Neuronal stem cell (in vitro differentiated cells): ENCODE measurements at regions not wholly inside any gene's neighbourhood (a gene's known extent, or its start where the extent isn't known, plus 50 kb on each side); places are given as distances from the start of the nearest gene placed in this dataset.

Source experiments
- DNase-seq: peaks from one replicate; pipeline ENCODE4 v3.0.0-alpha.2; 2013; ENCODE audit warnings: low spot score
- H2AFZ ChIP-seq: one replicate; pipeline ENCODE4 v1.6.1; 2013; ENCODE audit warnings: mild to moderate bottlenecking, low read length, inconsistent platforms
- H2AK5ac ChIP-seq: 2 replicates; pipeline ENCODE4 v1.6.1; 2013; ENCODE audit warnings: low read depth, mild to moderate bottlenecking, inconsistent platforms, low read length, moderate library complexity, mixed read lengths
- H2BK120ac ChIP-seq: 2 replicates; pipeline ENCODE4 v1.6.1; 2013; ENCODE audit warnings: low read depth, mild to moderate bottlenecking, inconsistent platforms, low read length, moderate library complexity, mixed read lengths
- H2BK12ac ChIP-seq: one replicate; pipeline ENCODE4 v1.6.1; 2013; ENCODE audit warnings: low read length, inconsistent platforms
- H2BK15ac ChIP-seq: 2 replicates; pipeline ENCODE4 v1.6.1; 2013; ENCODE audit warnings: mild to moderate bottlenecking, low read length, inconsistent platforms, mixed read lengths
- H2BK5ac ChIP-seq: one replicate; pipeline ENCODE4 v1.6.1; 2013; ENCODE audit warnings: inconsistent platforms, mild to moderate bottlenecking, low read length, moderate library complexity
- H3K14ac ChIP-seq: one replicate; pipeline ENCODE4 v1.6.1; 2013; ENCODE audit warnings: low read length, inconsistent platforms
- H3K18ac ChIP-seq: 2 replicates; pipeline ENCODE4 v1.6.1; 2013; ENCODE audit warnings: low read length, inconsistent platforms
- H3K23ac ChIP-seq: 2 replicates; pipeline ENCODE4 v1.6.1; 2013; ENCODE audit warnings: low read depth, mild to moderate bottlenecking, mixed read lengths, low read length, inconsistent platforms; ENCODE audit not compliant: poor library complexity
- H3K27ac ChIP-seq: replicated peaks from 3 replicates; pipeline ENCODE4 v1.5.1; 2013; ENCODE audit warnings: low read length, inconsistent platforms
- H3K27me3 ChIP-seq, 3 experiments: 2 replicates each; pipeline ENCODE4 v1.6.1; 2013; ENCODE audit warnings: low read length in 3 of 3, mild to moderate bottlenecking in 2 of 3, inconsistent platforms in 1 of 3, low read depth in 1 of 3, mixed read lengths in 1 of 3, moderate library complexity in 1 of 3; ENCODE audit not compliant: control insufficient read depth in 3 of 3, insufficient read depth in 3 of 3
- H3K36me3 ChIP-seq, 2 donors: replicated peaks in 1 of 2; 2 replicates each; pipeline ENCODE4 v1.6.1; 2013; ENCODE audit warnings: low read length in 2 of 2; ENCODE audit not compliant: control insufficient read depth in 2 of 2, insufficient read depth in 2 of 2
- H3K4ac ChIP-seq: 2 replicates; pipeline ENCODE4 v1.6.1; 2013; ENCODE audit warnings: inconsistent platforms, mild to moderate bottlenecking, low read length, moderate library complexity
- H3K4me1 ChIP-seq, 2 donors: 1 replicate in 1 of 2; 2 replicates in 1 of 2; pipeline ENCODE4 v1.6.1; 2013; ENCODE audit warnings: low read length in 2 of 2, low read depth in 1 of 2; ENCODE audit not compliant: control insufficient read depth in 2 of 2, insufficient read depth in 1 of 2
- H3K4me2 ChIP-seq: one replicate; pipeline ENCODE4 v1.6.1; 2013; ENCODE audit warnings: mild to moderate bottlenecking, low read length, inconsistent platforms; ENCODE audit not compliant: insufficient read depth, poor library complexity, severe bottlenecking
- H3K4me3 ChIP-seq, 2 donors: 2 replicates each; pipeline ENCODE4 v1.5.1; 2013; ENCODE audit warnings: low read length in 2 of 2, mild to moderate bottlenecking in 2 of 2, inconsistent platforms in 1 of 2, moderate library complexity in 1 of 2
- H3K79me1 ChIP-seq: one replicate; pipeline ENCODE4 v1.6.1; 2013; ENCODE audit warnings: low read depth, mild to moderate bottlenecking, inconsistent platforms, low read length, moderate library complexity
- H3K9ac ChIP-seq: one replicate; pipeline ENCODE4 v1.6.1; 2013; ENCODE audit warnings: mild to moderate bottlenecking, low read depth, low read length, inconsistent platforms; ENCODE audit not compliant: poor library complexity
- H3K9me3 ChIP-seq, 2 donors: replicated peaks in 1 of 2; 2 replicates each; pipeline versions ENCODE3 to v1.6.1; 2013; ENCODE audit warnings: low read length in 2 of 2, mild to moderate bottlenecking in 2 of 2, inconsistent platforms in 1 of 2, low read depth in 1 of 2, mixed read lengths in 1 of 2, moderate library complexity in 1 of 2; ENCODE audit not compliant: control insufficient read depth in 2 of 2, insufficient read depth in 1 of 2
- H4K8ac ChIP-seq: one replicate; pipeline ENCODE4 v1.6.1; 2013; ENCODE audit warnings: low read depth, mild to moderate bottlenecking, inconsistent platforms, low read length, moderate library complexity
- H4K91ac ChIP-seq: one replicate; pipeline ENCODE4 v1.6.1; 2013; ENCODE audit warnings: low read length, low read depth, mild to moderate bottlenecking, inconsistent platforms; ENCODE audit not compliant: poor library complexity
- WGBS, 2 donors: extraction: QIAGEN DNeasy Blood & Tissue Kit; methylation state at CpG; one replicate each; pipeline ENCODE4 v1.1.7; 2013; ENCODE audit warnings: missing lambda C conversion rate in 2 of 2, mixed read lengths in 1 of 2; ENCODE audit not compliant: insufficient read length in 2 of 2, insufficient replicate concordance in 1 of 2; ENCODE audit errors: extremely low coverage in 2 of 2; 5-methylcytosine and 5-hydroxymethylcytosine counted together

DNA sequence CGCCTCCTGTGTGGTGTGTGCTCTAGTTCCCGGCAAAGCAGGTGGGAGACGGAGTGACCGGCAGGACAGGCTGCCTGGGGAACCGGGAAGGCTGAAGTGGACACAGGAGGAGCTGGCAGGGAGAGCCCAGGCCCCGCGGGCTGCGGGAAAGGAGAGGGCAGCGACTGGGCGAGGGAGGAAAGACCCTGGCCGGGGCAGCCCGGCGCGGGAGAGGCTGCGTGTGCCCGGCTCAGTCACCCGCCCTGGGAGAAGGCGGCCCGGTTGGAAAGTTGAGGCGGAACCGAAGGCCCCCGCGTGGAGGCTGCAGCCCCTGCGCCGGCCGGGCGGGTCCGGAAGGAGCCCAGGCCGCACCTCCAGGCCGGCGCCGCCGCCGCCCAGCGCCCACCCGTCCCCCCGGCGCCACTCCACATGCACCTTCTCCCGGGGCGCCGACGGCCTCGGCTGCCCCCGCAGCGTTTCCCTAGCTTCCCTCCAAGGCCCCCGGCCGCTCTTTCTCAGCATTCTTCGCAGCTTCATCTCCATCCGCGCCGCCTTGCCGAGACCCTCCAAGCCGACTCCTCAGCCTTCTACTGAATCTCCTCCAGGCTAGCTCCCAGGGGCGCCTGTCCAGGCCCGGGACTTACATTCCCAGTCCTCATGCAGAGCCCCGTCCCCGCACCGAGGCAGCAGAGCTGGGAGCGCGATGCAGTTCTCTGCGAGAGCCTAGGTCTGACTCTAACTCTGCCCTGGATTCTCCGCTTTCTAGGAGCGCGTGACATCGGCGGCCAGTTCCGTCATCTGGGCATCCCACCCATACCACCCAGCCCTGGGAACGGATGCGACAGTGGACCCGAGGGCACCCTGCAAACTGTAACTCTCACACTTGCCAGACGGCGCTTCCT is 152.0 kb downstream of the ERCC6L2 start:
- Histone ChIP-seq H2BK15ac (peak overlapping the region; percentile 94), H2BK120ac (peak overlapping the region; percentile 35), H2AK5ac (peak overlapping the region; percentile 21), H4K91ac (peak overlapping the region; percentile 85), H4K8ac (peak overlapping the region; percentile 70), H3K4ac (no peak overlapping the region), H3K27me3 (peaks cover 0 to 26% (median 0%) of the 10 kb centered on the region in 3 experiments), H3K14ac (no peak overlapping the region), H3K36me3 (no peaks in the 10 kb centered on the region), H2BK12ac (peak overlapping the region; percentile 92), H3K9ac (peak overlapping the region; percentile 65), H3K4me2 (peak overlapping the region; percentile 81), H3K4me3 (peak overlapping the region in 1 of 2 donors; percentile 38), H3K9me3 (peaks cover 0 to 4% of the 10 kb centered on the region in 2 donors), H3K4me1 (peaks cover 12 to 15% of the 10 kb centered on the region in 2 donors), H3K18ac (peak overlapping the region; percentile 98), H3K23ac (peak overlapping the region; percentile 92), H2AFZ (no peak overlapping the region), H3K27ac (no peak overlapping the region), H3K79me1 (peaks cover 2% of the 10 kb centered on the region), H2BK5ac (peak overlapping the region; percentile 77)
- WGBS, 2 donors = no CpG with 5 or more reads among the region's 72 CpGs
- DNase-seq = no peak

DNA sequence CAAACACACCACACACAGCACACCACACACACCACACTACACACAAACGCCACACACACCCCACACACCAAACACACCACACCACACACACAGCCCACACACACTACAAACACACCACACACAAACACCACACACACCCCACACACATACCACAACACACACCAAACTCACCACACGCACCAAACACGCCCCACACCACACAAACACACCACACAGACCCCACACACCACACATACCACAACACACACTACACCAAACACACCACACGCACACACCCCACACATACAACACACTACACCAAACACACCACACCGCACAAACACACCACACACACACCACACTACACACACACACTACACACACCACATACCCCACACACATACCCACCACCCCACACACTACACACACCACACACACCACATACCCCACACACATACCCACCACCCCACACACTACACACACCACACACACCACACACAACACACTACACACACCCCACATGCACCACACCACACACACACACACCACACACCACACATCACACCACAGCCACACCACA is 151.2 kb downstream of the ERCC6L2 start:
- peak overlapping the region; percentile 35 for H2BK120ac ChIP-seq
- H4K91ac ChIP-seq = peak overlapping the region; percentile 85
- no peak overlapping the region for H3K27ac ChIP-seq
- H2BK5ac ChIP-seq = peak overlapping the region; percentile 77
- no peak overlapping the region for H3K14ac ChIP-seq
- peaks cover 0 to 4% of the 10 kb centered on the region in 2 donors for H3K9me3 ChIP-seq
- no peaks in the 10 kb centered on the region for H3K36me3 ChIP-seq
- peak overlapping the region; percentile 92 for H3K23ac ChIP-seq
- WGBS, 2 donors = 100% methylated on average over 1 to 5 of the region's 5 CpGs
- H3K4me3 ChIP-seq = peak overlapping the region in 1 of 2 donors; percentile 27
- peak overlapping the region; percentile 68 for H2BK12ac ChIP-seq
- H3K9ac ChIP-seq = peak overlapping the region; percentile 65
- no peak overlapping the region for H2AFZ ChIP-seq
- H3K4me2 ChIP-seq = peak overlapping the region; percentile 81
- H3K4ac ChIP-seq = no peak overlapping the region
- peaks cover 2% of the 10 kb centered on the region for H3K79me1 ChIP-seq
- H2BK15ac ChIP-seq = peak overlapping the region; percentile 94
- H3K27me3 ChIP-seq = peaks cover 0 to 29% (median 0%) of the 10 kb centered on the region in 3 experiments
- peak overlapping the region; percentile 98 for H3K18ac ChIP-seq
- peaks cover 15 to 17% of the 10 kb centered on the region in 2 donors for H3K4me1 ChIP-seq
- peak overlapping the region; percentile 54 for H4K8ac ChIP-seq
- DNase-seq = no peak
- peak overlapping the region; percentile 70 for H2AK5ac ChIP-seq

DNA sequence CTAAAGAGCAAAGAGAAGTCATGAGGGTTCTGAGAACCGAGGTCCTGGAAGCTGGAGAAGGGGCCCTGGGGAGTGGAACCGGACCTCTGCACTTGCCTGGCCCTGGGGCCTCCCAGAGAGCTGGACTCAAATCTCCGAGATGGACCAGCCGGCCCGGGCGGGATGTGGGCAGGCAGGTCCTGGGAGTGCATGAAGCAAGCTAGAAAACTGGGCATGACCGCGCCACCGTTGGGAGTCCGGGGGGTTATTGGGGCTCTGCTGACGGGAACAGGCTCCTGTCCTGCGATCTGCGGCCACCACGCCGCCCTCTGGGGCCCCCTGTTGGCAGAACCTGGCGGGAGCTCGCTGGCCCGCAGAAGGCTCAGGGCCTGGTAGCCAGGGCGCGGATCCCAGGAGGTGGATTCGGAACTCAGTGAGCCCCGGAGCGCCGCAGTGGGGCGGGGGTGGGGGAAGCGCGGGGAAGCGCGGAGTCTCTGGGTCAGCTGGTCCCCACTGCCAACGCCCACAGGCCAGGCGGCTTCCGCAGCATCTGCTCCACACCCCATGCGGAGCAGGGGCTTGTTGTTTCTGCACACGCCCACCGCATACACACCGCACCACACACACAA is 150.6 kb downstream of the ERCC6L2 start:
- Histone ChIP-seq H4K91ac (no peak overlapping the region), H3K27me3 (peaks cover 0 to 29% (median 0%) of the 10 kb centered on the region in 3 experiments), H4K8ac (no peak overlapping the region), H2BK120ac (no peak overlapping the region), H3K36me3 (no peaks in the 10 kb centered on the region), H2BK15ac (peak overlapping the region; percentile 27), H2AFZ (no peak overlapping the region), H3K4me1 (peaks cover 15 to 17% of the 10 kb centered on the region in 2 donors), H3K27ac (no peak overlapping the region), H2BK5ac (no peak overlapping the region), H3K4me2 (no peak overlapping the region), H3K18ac (peak overlapping the region; percentile 72), H3K4ac (no peak overlapping the region), H3K4me3 (peak overlapping the region in 1 of 2 donors; percentile 27), H3K79me1 (peaks cover 2% of the 10 kb centered on the region), H3K9ac (no peak overlapping the region), H3K23ac (no peak overlapping the region), H3K9me3 (peaks cover 0 to 4% of the 10 kb centered on the region in 2 donors), H3K14ac (no peak overlapping the region), H2AK5ac (no peak overlapping the region), H2BK12ac (no peak overlapping the region)
- DNase-seq = peak; percentile 49
- 100% methylated on average over 1 of the region's 36 CpGs; no CpG with 5 or more reads in 1 of the 2 donors for WGBS, 2 donors
